ENCODE measurements at regions not wholly inside any gene's neighbourhood (a gene's known extent, or its start where the extent isn't known, plus 50 kb on each side); places are given as distances from the start of the nearest gene placed in this dataset.

DNA sequence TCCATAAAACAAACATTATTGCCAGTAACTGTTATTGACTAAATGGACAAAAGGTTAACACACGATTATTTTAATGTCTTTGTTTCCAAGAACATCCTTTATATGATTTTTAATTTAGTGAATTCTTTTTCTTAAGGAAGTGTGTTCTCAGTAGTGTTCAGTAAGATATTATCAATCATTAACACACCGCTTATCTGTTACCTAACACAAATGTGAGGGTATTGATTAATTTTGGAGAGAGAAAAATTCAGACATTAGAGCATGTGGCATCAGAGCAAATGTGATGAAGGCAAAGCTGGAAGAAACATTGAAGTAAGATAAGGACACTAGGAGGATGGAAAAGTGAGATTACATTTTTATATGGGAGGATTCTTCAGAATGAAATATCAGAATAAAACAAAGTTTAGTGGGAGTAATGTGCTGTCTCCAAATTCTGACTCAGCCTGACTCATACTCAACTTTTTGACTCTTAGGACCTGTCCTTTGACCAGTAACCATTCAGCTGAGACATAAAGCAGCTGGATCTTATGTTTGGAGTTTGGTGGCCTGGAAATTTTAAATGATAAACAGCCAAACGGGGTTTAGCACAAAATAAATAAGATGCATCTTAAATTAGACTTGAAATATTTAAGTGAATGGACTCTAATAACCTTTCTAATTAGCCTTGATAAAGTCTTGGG, 348.6 kb downstream of the CD109 start:
- WGBS (ENCODE audit: extremely low coverage, insufficient coverage, insufficient read length), result no CpG with 5 or more reads among the region's 3 CpGs
- Histone ChIP-seq H3K27me3 (ENCODE audit: insufficient read depth, low read length) (no peaks in the 10 kb centered on the region), H3K79me2 (ENCODE audit: control insufficient read depth, insufficient read depth, low read length, poor library complexity) (no peaks in the 10 kb centered on the region), H3K4me1 (ENCODE audit: control insufficient read depth in 1 of 2, insufficient read depth in 2 of 2, low read length in 2 of 2) (no peaks in the 10 kb centered on the region), H2AK5ac (ENCODE audit: low read length) (no peak overlapping the region), H2AFZ (ENCODE audit: insufficient read depth, low read length, poor library complexity) (no peak overlapping the region), H3K36me3 (ENCODE audit: control insufficient read depth in 1 of 2, insufficient read depth in 2 of 2, low read length in 2 of 2) (no peaks in the 10 kb centered on the region), H3K4me3 (ENCODE audit: low read depth, low read length) (no peak overlapping the region), H3K18ac (ENCODE audit: low read length) (no peak overlapping the region), H4K12ac (ENCODE audit: low read depth, low read length) (no peak overlapping the region), H3K9me3 (ENCODE audit: insufficient read depth, low read depth, low read length) (no peaks in the 10 kb centered on the region), H3K4ac (ENCODE audit: low read depth, low read length) (no peak overlapping the region), H3K9ac (ENCODE audit: low read length) (no peak overlapping the region), H3K14ac (ENCODE audit: low read length) (no peak overlapping the region), H3K23ac (ENCODE audit: low read length) (no peak overlapping the region), H2BK5ac (ENCODE audit: low read depth, low read length, poor library complexity) (no peak overlapping the region), H2BK120ac (ENCODE audit: insufficient read depth, low read length, poor library complexity) (no peak overlapping the region), H3K27ac (ENCODE audit: low read depth, low read length) (no peak overlapping the region), H3K4me2 (ENCODE audit: low read length) (no peak overlapping the region), H4K8ac (ENCODE audit: low read depth, low read length) (no peak overlapping the region), H2BK12ac (ENCODE audit: low read length) (no peak overlapping the region), H4K91ac (ENCODE audit: low read depth, low read length) (no peak overlapping the region), H3K79me1 (ENCODE audit: low read length) (no peaks in the 10 kb centered on the region)
- DNase-seq, result no peak

GRCh38 chr6:74041420-74041819, 345.4 kb downstream of the CD109 start:
- no peak overlapping the region for H3K18ac ChIP-seq (ENCODE audit: low read length)
- no peaks in the 10 kb centered on the region for H3K36me3 ChIP-seq (ENCODE audit: control insufficient read depth in 1 of 2, insufficient read depth in 2 of 2, low read length in 2 of 2)
- no peak overlapping the region for H3K9ac ChIP-seq (ENCODE audit: low read length)
- H3K4me2 ChIP-seq (ENCODE audit: low read length), result no peak overlapping the region
- H4K12ac ChIP-seq (ENCODE audit: low read depth, low read length), result no peak overlapping the region
- no CpG with 5 or more reads among the region's 3 CpGs for WGBS (ENCODE audit: extremely low coverage, insufficient coverage, insufficient read length)
- H3K4ac ChIP-seq (ENCODE audit: low read depth, low read length), result no peak overlapping the region
- H2AFZ ChIP-seq (ENCODE audit: insufficient read depth, low read length, poor library complexity), result no peak overlapping the region
- H2AK5ac ChIP-seq (ENCODE audit: low read length), result no peak overlapping the region
- H3K14ac ChIP-seq (ENCODE audit: low read length), result no peak overlapping the region
- H2BK120ac ChIP-seq (ENCODE audit: insufficient read depth, low read length, poor library complexity), result no peak overlapping the region
- no peak overlapping the region for H4K91ac ChIP-seq (ENCODE audit: low read depth, low read length)
- no peak overlapping the region for H3K27ac ChIP-seq (ENCODE audit: low read depth, low read length)
- no peaks in the 10 kb centered on the region for H3K4me1 ChIP-seq (ENCODE audit: control insufficient read depth in 1 of 2, insufficient read depth in 2 of 2, low read length in 2 of 2)
- no peaks in the 10 kb centered on the region for H3K79me1 ChIP-seq (ENCODE audit: low read length)
- no peak for DNase-seq
- no peak overlapping the region for H3K23ac ChIP-seq (ENCODE audit: low read length)
- no peak overlapping the region for H2BK12ac ChIP-seq (ENCODE audit: low read length)
- no peak overlapping the region for H4K8ac ChIP-seq (ENCODE audit: low read depth, low read length)
- H3K4me3 ChIP-seq (ENCODE audit: low read depth, low read length), result no peak overlapping the region
- no peak overlapping the region for H2BK5ac ChIP-seq (ENCODE audit: low read depth, low read length, poor library complexity)
- no peaks in the 10 kb centered on the region for H3K27me3 ChIP-seq (ENCODE audit: insufficient read depth, low read length)
- no peaks in the 10 kb centered on the region for H3K79me2 ChIP-seq (ENCODE audit: control insufficient read depth, insufficient read depth, low read length, poor library complexity)
- peaks cover 4% of the 10 kb centered on the region for H3K9me3 ChIP-seq (ENCODE audit: insufficient read depth, low read depth, low read length)

DNA sequence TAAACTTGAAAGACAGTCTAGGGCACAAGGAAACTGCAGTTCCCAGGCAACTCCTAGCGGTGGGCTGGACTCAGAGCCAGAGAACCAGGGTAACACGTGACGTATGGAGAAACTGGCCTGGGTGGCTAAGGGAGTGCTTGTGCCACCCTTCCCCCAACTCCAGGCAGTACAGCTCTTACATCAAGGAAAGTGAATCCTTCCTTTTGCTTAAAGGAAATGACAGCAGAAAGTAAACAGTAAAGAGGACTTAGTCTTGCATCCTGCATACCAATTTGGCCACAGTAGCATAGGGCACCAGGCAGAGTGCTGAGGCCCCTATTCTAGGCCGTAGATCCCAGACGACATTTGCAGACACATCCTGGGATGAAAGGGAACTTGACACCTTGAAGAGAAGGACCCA, 322.8 kb downstream of the CD109 start:
- H4K8ac ChIP-seq (ENCODE audit: low read depth, low read length), result no peak overlapping the region
- H3K27me3 ChIP-seq (ENCODE audit: insufficient read depth, low read length), result no peaks in the 10 kb centered on the region
- no peak overlapping the region for H3K4ac ChIP-seq (ENCODE audit: low read depth, low read length)
- no peak overlapping the region for H4K12ac ChIP-seq (ENCODE audit: low read depth, low read length)
- no peaks in the 10 kb centered on the region for H3K79me2 ChIP-seq (ENCODE audit: control insufficient read depth, insufficient read depth, low read length, poor library complexity)
- no peaks in the 10 kb centered on the region for H3K36me3 ChIP-seq (ENCODE audit: control insufficient read depth in 1 of 2, insufficient read depth in 2 of 2, low read length in 2 of 2)
- H3K14ac ChIP-seq (ENCODE audit: low read length), result no peak overlapping the region
- no peaks in the 10 kb centered on the region for H3K9me3 ChIP-seq (ENCODE audit: insufficient read depth, low read depth, low read length)
- H2BK120ac ChIP-seq (ENCODE audit: insufficient read depth, low read length, poor library complexity), result no peak overlapping the region
- DNase-seq, result no peak
- H2BK5ac ChIP-seq (ENCODE audit: low read depth, low read length, poor library complexity), result no peak overlapping the region
- no peak overlapping the region for H3K9ac ChIP-seq (ENCODE audit: low read length)
- H3K27ac ChIP-seq (ENCODE audit: low read depth, low read length), result no peak overlapping the region
- H3K18ac ChIP-seq (ENCODE audit: low read length), result no peak overlapping the region
- no peak overlapping the region for H2BK12ac ChIP-seq (ENCODE audit: low read length)
- H3K4me3 ChIP-seq (ENCODE audit: low read depth, low read length), result no peak overlapping the region
- no peak overlapping the region for H4K91ac ChIP-seq (ENCODE audit: low read depth, low read length)
- H2AK5ac ChIP-seq (ENCODE audit: low read length), result no peak overlapping the region
- no peak overlapping the region for H2AFZ ChIP-seq (ENCODE audit: insufficient read depth, low read length, poor library complexity)
- no CpG with 5 or more reads among the region's 5 CpGs for WGBS (ENCODE audit: extremely low coverage, insufficient coverage, insufficient read length)
- no peaks in the 10 kb centered on the region for H3K79me1 ChIP-seq (ENCODE audit: low read length)
- H3K23ac ChIP-seq (ENCODE audit: low read length), result no peak overlapping the region
- H3K4me1 ChIP-seq (ENCODE audit: control insufficient read depth in 1 of 2, insufficient read depth in 2 of 2, low read length in 2 of 2), result no peaks in the 10 kb centered on the region
- no peak overlapping the region for H3K4me2 ChIP-seq (ENCODE audit: low read length)

DNA sequence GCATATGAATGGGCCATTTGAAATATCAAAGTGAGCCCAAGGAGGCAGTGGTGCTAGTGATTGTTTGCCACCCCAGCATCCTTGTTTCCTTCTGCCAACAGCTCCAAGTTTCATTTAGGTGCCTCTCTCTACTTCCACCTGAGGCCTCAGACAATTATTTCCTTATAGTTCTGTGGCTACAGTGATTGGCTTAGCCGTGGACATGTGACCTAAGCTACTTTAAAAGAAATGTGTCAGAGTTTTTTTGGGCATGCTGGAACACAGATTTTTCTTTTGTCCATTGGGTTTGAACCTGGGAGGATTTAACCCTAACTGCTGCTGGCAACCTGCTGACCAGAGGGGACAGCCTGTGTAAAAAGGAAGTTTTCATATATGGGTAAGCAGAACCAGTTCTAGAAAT, 319.4 kb downstream of the CD109 start:
- Histone ChIP-seq H2BK12ac (ENCODE audit: low read length) (no peak overlapping the region), H3K79me1 (ENCODE audit: low read length) (no peaks in the 10 kb centered on the region), H2AFZ (ENCODE audit: insufficient read depth, low read length, poor library complexity) (no peak overlapping the region), H3K27me3 (ENCODE audit: insufficient read depth, low read length) (no peaks in the 10 kb centered on the region), H4K8ac (ENCODE audit: low read depth, low read length) (no peak overlapping the region), H3K4ac (ENCODE audit: low read depth, low read length) (no peak overlapping the region), H3K18ac (ENCODE audit: low read length) (no peak overlapping the region), H4K12ac (ENCODE audit: low read depth, low read length) (no peak overlapping the region), H3K4me3 (ENCODE audit: low read depth, low read length) (no peak overlapping the region), H3K79me2 (ENCODE audit: control insufficient read depth, insufficient read depth, low read length, poor library complexity) (no peaks in the 10 kb centered on the region), H4K91ac (ENCODE audit: low read depth, low read length) (no peak overlapping the region), H3K23ac (ENCODE audit: low read length) (no peak overlapping the region), H3K4me1 (ENCODE audit: control insufficient read depth in 1 of 2, insufficient read depth in 2 of 2, low read length in 2 of 2) (no peaks in the 10 kb centered on the region), H3K9me3 (ENCODE audit: insufficient read depth, low read depth, low read length) (no peaks in the 10 kb centered on the region), H2BK120ac (ENCODE audit: insufficient read depth, low read length, poor library complexity) (no peak overlapping the region), H2BK5ac (ENCODE audit: low read depth, low read length, poor library complexity) (no peak overlapping the region), H2AK5ac (ENCODE audit: low read length) (no peak overlapping the region), H3K4me2 (ENCODE audit: low read length) (no peak overlapping the region), H3K27ac (ENCODE audit: low read depth, low read length) (no peak overlapping the region), H3K9ac (ENCODE audit: low read length) (no peak overlapping the region), H3K14ac (ENCODE audit: low read length) (no peak overlapping the region), H3K36me3 (ENCODE audit: control insufficient read depth in 1 of 2, insufficient read depth in 2 of 2, low read length in 2 of 2) (no peaks in the 10 kb centered on the region)
- no peak for DNase-seq
- WGBS (ENCODE audit: extremely low coverage, insufficient coverage, insufficient read length), result no CpG with 5 or more reads among the region's 1 CpG
